HEK293 (cell line): ENCODE measurements at regions not wholly inside any gene's neighbourhood (a gene's known extent, or its start where the extent isn't known, plus 50 kb on each side); places are given as distances from the start of the nearest gene placed in this dataset.

ENCODE experiments used
- CTCF ChIA-PET: fragments of 350-600 bp; formaldehyde crosslinking; extraction: SDS; loops from one replicate; lab custom pipeline; 2021; ENCODE audit warnings: antibody characterized with exemption; lab: Yijun Ruan, JAX
- POLR2A ChIA-PET: fragments of 300-600 bp; formaldehyde crosslinking; extraction: SDS; loops from one replicate; lab custom pipeline; 2020; ENCODE audit warnings: antibody characterized with exemption, inconsistent platforms; lab: Yijun Ruan, JAX
- H3K27ac ChIP-seq: fragments of 200-500 bp; sonication (Bioruptor generic); 2 replicates; pipeline ENCODE4 v1.5.1; 2014; ENCODE audit warnings: low read depth, low read length, control low read depth, inconsistent platforms; ENCODE audit errors: extremely low read depth
- H3K36me3 ChIP-seq, 2 experiments: fragments of 200-500 bp in 1 of 2; sonication (Bioruptor generic) in 1 of 2; 1 replicate in 1 of 2; 2 replicates in 1 of 2; pipeline ENCODE4 v1.5.1; 2014 to 2017; ENCODE audit warnings: inconsistent platforms in 2 of 2, low read length in 2 of 2; ENCODE audit not compliant: control insufficient read depth in 2 of 2, insufficient read depth in 1 of 2
- H3K4me1 ChIP-seq: fragments of 200-500 bp; sonication (Bioruptor generic); 2 replicates; pipeline ENCODE4 v1.5.1; 2014; ENCODE audit warnings: mild to moderate bottlenecking, low read length, inconsistent platforms; ENCODE audit not compliant: control insufficient read depth, insufficient read depth
- H3K4me3 ChIP-seq: 2 replicates; pipeline ENCODE4 v1.5.1; 2011; ENCODE audit warnings: low read depth, mild to moderate bottlenecking, control low read depth, low read length, moderate library complexity
- H3K9me3 ChIP-seq: fragments of 200-500 bp; sonication (Bioruptor generic); 2 replicates; pipeline ENCODE4 v1.5.1; 2014; ENCODE audit warnings: low read depth, low read length, inconsistent platforms; ENCODE audit not compliant: control insufficient read depth, insufficient read depth
- AEBP2 ChIP-seq: fragments of 450-650 bp; formaldehyde crosslinking; IDR thresholded peaks from 2 replicates; pipeline ENCODE4 v1.5.1; 2016; ENCODE audit warnings: missing biosample characterization, missing genetic modification characterization, borderline replicate concordance
- FEZF1 ChIP-seq: fragments of 450-650 bp; formaldehyde crosslinking; IDR thresholded peaks from 2 replicates; pipeline ENCODE4 v1.5.1; 2016; ENCODE audit warnings: missing biosample characterization, missing genetic modification characterization
- GLI4 ChIP-seq: fragments of 450-650 bp; formaldehyde crosslinking; IDR thresholded peaks from 2 replicates; pipeline ENCODE4 v1.5.1; 2016; ENCODE audit warnings: missing biosample characterization, missing genetic modification characterization
- KLF16 ChIP-seq: fragments of 450-650 bp; formaldehyde crosslinking; IDR thresholded peaks from 2 replicates; pipeline ENCODE4 v1.5.1; 2017; ENCODE audit warnings: missing biosample characterization, missing genetic modification characterization
- OSR2 ChIP-seq: fragments of 450-650 bp; formaldehyde crosslinking; IDR thresholded peaks from 2 replicates; pipeline ENCODE4 v1.5.1; 2016; ENCODE audit warnings: missing biosample characterization, missing genetic modification characterization
- OVOL3 ChIP-seq: fragments of 450-650 bp; formaldehyde crosslinking; IDR thresholded peaks from 2 replicates; pipeline ENCODE4 v1.5.1; 2016; ENCODE audit warnings: missing biosample characterization, missing genetic modification characterization
- PRDM10 ChIP-seq: fragments of 450-650 bp; formaldehyde crosslinking; IDR thresholded peaks from 2 replicates; pipeline ENCODE4 v1.5.1; 2016; ENCODE audit warnings: missing biosample characterization, missing genetic modification characterization
- SETDB1 ChIP-seq: IDR thresholded peaks from one replicate; pipeline ENCODE4 v1.6.1; 2017; ENCODE audit warnings: mild to moderate bottlenecking, low read length, moderate library complexity, mixed read lengths; ENCODE audit not compliant: insufficient read length
- TSHZ1 ChIP-seq: fragments of 450-650 bp; formaldehyde crosslinking; IDR thresholded peaks from 2 replicates; pipeline ENCODE4 v1.5.1; 2016; ENCODE audit warnings: missing biosample characterization, missing genetic modification characterization, borderline replicate concordance
- YY1 ChIP-seq: fragments of 450-650 bp; formaldehyde crosslinking; IDR thresholded peaks from 2 replicates; pipeline ENCODE4 v1.5.1; 2018; ENCODE audit warnings: missing biosample characterization, missing genetic modification characterization
- ZNF10 ChIP-seq: fragments of 450-650 bp; formaldehyde crosslinking; IDR thresholded peaks from 2 replicates; pipeline ENCODE4 v1.5.1; 2017; ENCODE audit warnings: missing biosample characterization, missing genetic modification characterization
- ZNF114 ChIP-seq: fragments of 450-650 bp; formaldehyde crosslinking; IDR thresholded peaks from 2 replicates; pipeline ENCODE4 v1.5.0; 2017; ENCODE audit warnings: missing biosample characterization, missing genetic modification characterization
- ZNF140 ChIP-seq: fragments of 450-650 bp; formaldehyde crosslinking; IDR thresholded peaks from 2 replicates; pipeline ENCODE4 v1.5.1; 2016; ENCODE audit warnings: missing biosample characterization, missing genetic modification characterization
- ZNF157 ChIP-seq: fragments of 450-650 bp; formaldehyde crosslinking; IDR thresholded peaks from 2 replicates; pipeline ENCODE4 v1.5.1; 2016; ENCODE audit warnings: missing biosample characterization, missing genetic modification characterization
- ZNF280D ChIP-seq: fragments of 450-650 bp; formaldehyde crosslinking; IDR thresholded peaks from 2 replicates; pipeline ENCODE4 v1.5.1; 2016; ENCODE audit warnings: missing biosample characterization, missing genetic modification characterization
- ZNF341 ChIP-seq: fragments of 450-650 bp; formaldehyde crosslinking; IDR thresholded peaks from 2 replicates; pipeline ENCODE4; 2016; ENCODE audit warnings: low read depth, missing biosample characterization, missing genetic modification characterization
- ZNF549 ChIP-seq: fragments of 450-650 bp; IDR thresholded peaks from 2 replicates; pipeline ENCODE4 v1.5.1; 2018; ENCODE audit warnings: missing biosample characterization, missing genetic modification characterization, mild to moderate bottlenecking, inconsistent platforms, moderate library complexity
- ZNF626 ChIP-seq: fragments of 450-650 bp; sonication (Bioruptor Pico); formaldehyde crosslinking; IDR thresholded peaks from 2 replicates; pipeline ENCODE4 v1.5.1; 2018; ENCODE audit warnings: missing biosample characterization, missing genetic modification characterization, inconsistent platforms
- ZNF692 ChIP-seq: fragments of 450-650 bp; formaldehyde crosslinking; IDR thresholded peaks from 2 replicates; pipeline ENCODE4 v1.5.1; 2016; ENCODE audit warnings: missing biosample characterization, missing genetic modification characterization
- ZNF843 ChIP-seq: fragments of 450-650 bp; formaldehyde crosslinking; IDR thresholded peaks from 2 replicates; pipeline ENCODE4 v1.5.1; 2016; ENCODE audit warnings: missing biosample characterization, missing genetic modification characterization

- TF ChIP-seq OSR2 (peak; percentile 11; the same call in 1 of the 2 replicates), ZNF692 (tag by site-specific recombination) (no peak), FEZF1 (0 out of 2 replicates have a peak, but pooled peaks have one; percentile 19), YY1 (tag by site-specific recombination) (0 out of 2 replicates have a peak, but pooled peaks have one; percentile 41), ZNF549 (tag by site-specific recombination) (no peak), ZNF10 (tag by site-specific recombination) (peak; percentile 99)
Observed at GRCh38 chr13:87124785-87125074, 546.4 kb upstream of the SLITRK5 start.

GRCh38 chr13:87128036-87128435 lies 543.1 kb upstream of the SLITRK5 start:
- H3K4me3 ChIP-seq, result no peak overlapping the region
- no peaks in the 10 kb centered on the region for H3K36me3 ChIP-seq
- ChIA-PET POLR2A (no interaction called here), CTCF (no interaction called here)
- no peak for TF ChIP-seq TSHZ1 (tag by site-specific recombination)
- TF ChIP-seq SETDB1, result no peak
- TF ChIP-seq YY1 (tag by site-specific recombination), result no peak
- no peak for TF ChIP-seq AEBP2
- no peak for TF ChIP-seq ZNF341 (tag by site-specific recombination)
- no peak for TF ChIP-seq ZNF140 (tag by site-specific recombination)
- no peak for TF ChIP-seq ZNF626 (tag by site-specific recombination)
- TF ChIP-seq, all 188 proteins: peak for 0
- Histone ChIP-seq H3K27ac (no peak overlapping the region), H3K4me1 (no peaks in the 10 kb centered on the region), H3K9me3 (no peaks in the 10 kb centered on the region)

More at GRCh38 chr13:87124785-87125074, 546.4 kb upstream of the SLITRK5 start:
- POLR2A ChIA-PET, result no interaction called here
- H3K9me3 ChIP-seq, result no peaks in the 10 kb centered on the region
- H3K4me3 ChIP-seq, result peak overlapping the region; percentile 23
- no peaks in the 10 kb centered on the region for H3K4me1 ChIP-seq
- CTCF ChIA-PET, result no interaction called here
- H3K36me3 ChIP-seq, result no peaks in the 10 kb centered on the region
- H3K27ac ChIP-seq, result no peak overlapping the region

GRCh38 chr13:87128491-87128890 lies 542.7 kb upstream of the SLITRK5 start:
- H3K4me3 ChIP-seq, result no peak overlapping the region
- no peaks in the 10 kb centered on the region for H3K4me1 ChIP-seq
- H3K27ac ChIP-seq, result no peak overlapping the region
- no peaks in the 10 kb centered on the region for H3K9me3 ChIP-seq
- no peaks in the 10 kb centered on the region for H3K36me3 ChIP-seq
- CTCF ChIA-PET, result no interaction called here
- POLR2A ChIA-PET, result no interaction called here
- TF ChIP-seq GLI4, result no peak
- no peak for TF ChIP-seq KLF16 (tag by site-specific recombination)
- no peak for TF ChIP-seq ZNF280D (tag by site-specific recombination)
- no peak for TF ChIP-seq ZNF843 (tag by site-specific recombination)
- TF ChIP-seq ZNF114, result no peak
- TF ChIP-seq OVOL3, result no peak
- TF ChIP-seq ZNF157 (tag by site-specific recombination), result no peak
- TF ChIP-seq PRDM10 (tag by site-specific recombination), result no peak
